PC-9 (cell line): ENCODE measurements at regions not wholly inside any gene's neighbourhood (a gene's known extent, or its start where the extent isn't known, plus 50 kb on each side); places are given as distances from the start of the nearest gene placed in this dataset.

Source experiments
- BruUV-seq: library from RNA; stranded (reverse); fragments of 400-500 nt; replicated peaks from 2 replicates; lab custom pipeline; 2021; lab: Mats Ljungman, UMichigan
- CTCF ChIA-PET: fragments of 300-600 bp; sonication (Branson Sonifier 250); formaldehyde crosslinking; loops from one replicate; lab custom pipeline; 2022; ENCODE audit warnings: antibody characterized with exemption; lab: Charles Lee
- POLR2A ChIA-PET: fragments of 300-600 bp; sonication (Branson Sonifier 250); formaldehyde crosslinking; loops from one replicate; lab custom pipeline; 2022; ENCODE audit warnings: antibody characterized with exemption; ENCODE audit not compliant: unreplicated experiment; lab: Charles Lee
- DNase-seq, 2 experiments: peaks; one replicate each; pipeline versions ENCODE4 v3.0.0 to v3.0.0-alpha.2; 2015 to 2022; ENCODE audit warnings: mixed read lengths in 1 of 2
- H2AFZ ChIP-seq: fragments of 200-600 bp; sonication (generic); 2 replicates; pipeline ENCODE4 v1.8.1; 2017; ENCODE audit warnings: antibody characterized with exemption
- H3F3A ChIP-seq: fragments of 200-600 bp; sonication (generic); 2 replicates; pipeline ENCODE4 v1.8.1; 2017; ENCODE audit warnings: antibody characterized with exemption, mild to moderate bottlenecking, low read depth; ENCODE audit not compliant: insufficient read depth
- H3K27ac ChIP-seq: fragments of 200-600 bp; sonication (generic); 2 replicates; pipeline ENCODE4 v1.6.1; 2016; ENCODE audit warnings: mixed run types
- H3K27me3 ChIP-seq: fragments of 200-600 bp; sonication (generic); 2 replicates; pipeline ENCODE4 v1.6.1; 2016; ENCODE audit warnings: low read depth, mixed run types; ENCODE audit not compliant: insufficient read depth
- H3K36me3 ChIP-seq: fragments of 200-600 bp; sonication (generic); 2 replicates; pipeline ENCODE4 v1.6.1; 2016; ENCODE audit warnings: low read depth, mixed run types
- H3K4me1 ChIP-seq: fragments of 200-600 bp; sonication (generic); replicated peaks from 2 replicates; pipeline ENCODE4 v1.6.1; 2016; ENCODE audit warnings: mixed run types; ENCODE audit not compliant: insufficient read depth
- H3K4me2 ChIP-seq: fragments of 200-600 bp; sonication (generic); 2 replicates; pipeline ENCODE4 v1.6.1; 2017; ENCODE audit warnings: mixed run types
- H3K4me3 ChIP-seq: fragments of 200-600 bp; sonication (generic); 2 replicates; pipeline ENCODE4 v1.6.1; 2016; ENCODE audit warnings: mixed run types
- H3K79me2 ChIP-seq: fragments of 200-600 bp; sonication (generic); 2 replicates; pipeline ENCODE4 v1.6.1; 2017; ENCODE audit warnings: low read depth, mixed run types
- H3K9me2 ChIP-seq: fragments of 200-600 bp; sonication (generic); 2 replicates; pipeline ENCODE4 v1.8.1; 2017; ENCODE audit warnings: mild to moderate bottlenecking; ENCODE audit not compliant: insufficient read depth
- H3K9me3 ChIP-seq: fragments of 200-600 bp; sonication (generic); 2 replicates; pipeline ENCODE4 v1.8.1; 2016; ENCODE audit warnings: low read depth; ENCODE audit not compliant: insufficient read depth
- H4K20me1 ChIP-seq: fragments of 200-600 bp; sonication (generic); 2 replicates; pipeline ENCODE4 v1.8.1; 2017; ENCODE audit not compliant: insufficient read depth
- EZH2 ChIP-seq: fragments of 200-600 bp; sonication (generic); IDR thresholded peaks from 2 replicates; pipeline ENCODE4 v1.8.0; 2017; ENCODE audit warnings: antibody characterized with exemption, low read depth
- intact Hi-C: fragments of 100-400 bp; cut with micrococcal nuclease; formaldehyde crosslinking; loops from one replicate; pipeline ENCODE4 v1.10.0; 2022; ENCODE audit not compliant: unreplicated experiment
- TF ChIP-seq, protein P1 (sequence below): fragments of 200-600 bp; sonication (generic); conservative IDR thresholded peaks from 2 replicates; pipeline ENCODE4 v1.6.1; 2017; ENCODE audit warnings: mixed run types, antibody characterized with exemption, mild to moderate bottlenecking, moderate library complexity

GRCh38 chr11:82080160-82080559 lies 653.5 kb downstream of the FAM181B start:
- Histone ChIP-seq H3K4me1 (no peaks in the 10 kb centered on the region), H3K27me3 (no peaks in the 10 kb centered on the region), H4K20me1 (no peaks in the 10 kb centered on the region), H3K4me2 (no peak overlapping the region), H2AFZ (no peak overlapping the region), H3K79me2 (no peaks in the 10 kb centered on the region), H3F3A (no peaks in the 10 kb centered on the region), H3K9me3 (no peaks in the 10 kb centered on the region), H3K36me3 (no peaks in the 10 kb centered on the region), H3K4me3 (no peak overlapping the region), H3K9me2 (no peaks in the 10 kb centered on the region; the same call in 1 of the 2 replicates), H3K27ac (no peak overlapping the region)
- ChIA-PET POLR2A (no interaction called here), CTCF (no interaction called here)
- TF ChIP-seq, protein P1, sequence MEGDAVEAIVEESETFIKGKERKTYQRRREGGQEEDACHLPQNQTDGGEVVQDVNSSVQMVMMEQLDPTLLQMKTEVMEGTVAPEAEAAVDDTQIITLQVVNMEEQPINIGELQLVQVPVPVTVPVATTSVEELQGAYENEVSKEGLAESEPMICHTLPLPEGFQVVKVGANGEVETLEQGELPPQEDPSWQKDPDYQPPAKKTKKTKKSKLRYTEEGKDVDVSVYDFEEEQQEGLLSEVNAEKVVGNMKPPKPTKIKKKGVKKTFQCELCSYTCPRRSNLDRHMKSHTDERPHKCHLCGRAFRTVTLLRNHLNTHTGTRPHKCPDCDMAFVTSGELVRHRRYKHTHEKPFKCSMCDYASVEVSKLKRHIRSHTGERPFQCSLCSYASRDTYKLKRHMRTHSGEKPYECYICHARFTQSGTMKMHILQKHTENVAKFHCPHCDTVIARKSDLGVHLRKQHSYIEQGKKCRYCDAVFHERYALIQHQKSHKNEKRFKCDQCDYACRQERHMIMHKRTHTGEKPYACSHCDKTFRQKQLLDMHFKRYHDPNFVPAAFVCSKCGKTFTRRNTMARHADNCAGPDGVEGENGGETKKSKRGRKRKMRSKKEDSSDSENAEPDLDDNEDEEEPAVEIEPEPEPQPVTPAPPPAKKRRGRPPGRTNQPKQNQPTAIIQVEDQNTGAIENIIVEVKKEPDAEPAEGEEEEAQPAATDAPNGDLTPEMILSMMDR, result no peak
- no peak for TF ChIP-seq EZH2
- DNase-seq, result no peak
- BruUV-seq, result no TSS peak
- intact Hi-C loops, result no loop called here

- Histone ChIP-seq H3K4me2 (no peak overlapping the region), H3K4me1 (no peaks in the 10 kb centered on the region), H3K4me3 (no peak overlapping the region), H3K27ac (no peak overlapping the region), H2AFZ (no peak overlapping the region), H3K79me2 (no peaks in the 10 kb centered on the region), H3K9me2 (no peaks in the 10 kb centered on the region), H4K20me1 (no peaks in the 10 kb centered on the region; the same call in 1 of the 2 replicates), H3K36me3 (no peaks in the 10 kb centered on the region), H3K9me3 (no peaks in the 10 kb centered on the region), H3K27me3 (no peaks in the 10 kb centered on the region), H3F3A (no peaks in the 10 kb centered on the region)
- ChIA-PET CTCF (no interaction called here), POLR2A (no interaction called here)
- no peak for DNase-seq
- intact Hi-C loops, result no loop called here
- no peak for TF ChIP-seq EZH2
- TF ChIP-seq, protein P1, result no peak
- BruUV-seq, result no TSS peak
Observed at GRCh38 chr11:82076126-82076525, 657.5 kb downstream of the FAM181B start.

- Histone ChIP-seq H3K27me3 (no peaks in the 10 kb centered on the region), H3K9me2 (no peaks in the 10 kb centered on the region), H3K27ac (no peak overlapping the region), H3K4me3 (no peak overlapping the region), H3K79me2 (no peaks in the 10 kb centered on the region), H3K4me1 (no peaks in the 10 kb centered on the region), H3F3A (no peaks in the 10 kb centered on the region), H4K20me1 (no peaks in the 10 kb centered on the region), H3K36me3 (no peaks in the 10 kb centered on the region), H3K9me3 (no peaks in the 10 kb centered on the region), H2AFZ (no peak overlapping the region; the same call in 1 of the 2 replicates), H3K4me2 (no peak overlapping the region)
- no peak for TF ChIP-seq EZH2
- CTCF ChIA-PET, result no interaction called here
- DNase-seq, result no peak
- no TSS peak for BruUV-seq
- POLR2A ChIA-PET, result no interaction called here
- intact Hi-C loops, result no loop called here
Observed at GRCh38 chr11:82059505-82059904, 674.2 kb downstream of the FAM181B start.

DNA sequence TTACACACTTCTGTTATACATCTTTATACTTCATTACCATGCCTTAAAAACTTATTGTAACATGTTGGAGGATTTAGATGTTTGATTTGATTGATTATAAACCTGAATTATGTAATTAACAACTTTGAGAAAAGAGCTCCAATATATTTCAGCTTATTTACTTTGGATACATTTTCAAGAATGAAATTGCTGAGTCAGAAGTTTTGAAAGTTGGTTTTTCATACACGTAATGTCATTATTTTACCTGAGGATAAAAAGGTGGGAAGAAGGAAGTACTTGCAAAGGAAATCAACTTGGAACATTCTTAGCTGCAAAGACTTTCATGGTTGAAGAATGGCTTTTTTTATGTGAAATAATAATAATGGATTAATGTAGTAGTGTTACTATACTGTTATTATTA lies 677.2 kb downstream of the FAM181B start:
- ChIA-PET POLR2A (no interaction called here), CTCF (no interaction called here)
- no peaks in the 10 kb centered on the region for H3K27me3 ChIP-seq
- H4K20me1 ChIP-seq, result no peaks in the 10 kb centered on the region
- no peak overlapping the region for H3K27ac ChIP-seq
- no peaks in the 10 kb centered on the region for H3K9me3 ChIP-seq
- H3K9me2 ChIP-seq, result no peaks in the 10 kb centered on the region
- H3K79me2 ChIP-seq, result no peaks in the 10 kb centered on the region
- no peak for DNase-seq
- TF ChIP-seq, protein P1, result no peak
- TF ChIP-seq EZH2, result no peak
- H3F3A ChIP-seq, result no peaks in the 10 kb centered on the region
- no peaks in the 10 kb centered on the region for H3K4me1 ChIP-seq
- no peak overlapping the region for H3K4me3 ChIP-seq
- BruUV-seq, result no TSS peak
- H2AFZ ChIP-seq, result no peak overlapping the region
- H3K4me2 ChIP-seq, result no peak overlapping the region
- H3K36me3 ChIP-seq, result no peaks in the 10 kb centered on the region
- intact Hi-C loops, result no loop called here
